Epithelial cell of prostate (primary cell): ENCODE measurements at regions not wholly inside any gene's neighbourhood (a gene's known extent, or its start where the extent isn't known, plus 50 kb on each side); places are given as distances from the start of the nearest gene placed in this dataset.

ENCODE experiments used
- DNase-seq: peaks from one replicate; pipeline ENCODE4 v3.0.0-alpha.2; 2011; ENCODE audit warnings: low read depth, low spot score
- H3K27ac ChIP-seq: fragments of 450-650 bp; 2 replicates; pipeline ENCODE4 v1.5.1; 2017; ENCODE audit warnings: mild to moderate bottlenecking

- DNase-seq: no peak
- no peak overlapping the region for H3K27ac ChIP-seq
These were observed 319.4 kb upstream of the ATP2B1 start for GRCh38 chr12:90027889-90028634.

GRCh38 chr12:90027041-90027440, 318.4 kb upstream of the ATP2B1 start:
- DNase-seq: no peak
- H3K27ac ChIP-seq: no peak overlapping the region

- no peak for DNase-seq
- H3K27ac ChIP-seq: no peak overlapping the region
These were observed 317.9 kb upstream of the ATP2B1 start for GRCh38 chr12:90026516-90026915.

GRCh38 chr12:90024262-90024661, 315.6 kb upstream of the ATP2B1 start:
- no peak for DNase-seq

GRCh38 chr12:90023207-90023900, 314.7 kb upstream of the ATP2B1 start:
- no peak overlapping the region for H3K27ac ChIP-seq
- no peak for DNase-seq

More at GRCh38 chr12:90024262-90024661, 315.6 kb upstream of the ATP2B1 start:
- no peak overlapping the region for H3K27ac ChIP-seq

DNA sequence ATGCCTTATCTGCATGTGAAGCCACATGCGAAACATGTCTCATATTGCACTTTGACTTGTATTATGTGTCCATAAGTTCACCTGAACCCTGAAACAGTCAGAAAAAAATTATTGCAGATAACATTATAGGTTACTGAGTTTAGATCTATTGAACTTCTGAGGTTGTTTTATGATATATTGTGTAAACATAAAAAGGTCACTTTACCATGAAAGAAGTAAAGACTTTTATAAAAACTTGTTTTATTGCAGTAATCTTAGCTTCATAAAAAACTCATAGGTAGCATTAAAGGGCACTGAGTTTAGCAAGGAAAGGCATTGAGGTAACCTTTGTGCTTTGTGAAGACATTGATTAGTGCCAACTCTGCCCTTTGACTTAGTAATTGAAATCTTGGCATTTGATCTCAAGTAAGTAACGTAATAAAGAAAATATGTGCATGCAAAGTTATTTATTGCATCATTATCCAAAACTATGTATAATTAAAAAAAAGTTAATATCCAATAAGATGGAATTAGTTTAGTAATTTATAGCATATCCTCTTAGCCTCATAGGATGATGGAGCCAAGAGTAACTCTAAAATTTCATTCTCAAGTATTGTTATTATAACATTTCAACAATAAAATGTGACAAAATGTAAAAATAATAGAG, 313.3 kb upstream of the ATP2B1 start:
- no peak for DNase-seq
- H3K27ac ChIP-seq: no peak overlapping the region

DNA sequence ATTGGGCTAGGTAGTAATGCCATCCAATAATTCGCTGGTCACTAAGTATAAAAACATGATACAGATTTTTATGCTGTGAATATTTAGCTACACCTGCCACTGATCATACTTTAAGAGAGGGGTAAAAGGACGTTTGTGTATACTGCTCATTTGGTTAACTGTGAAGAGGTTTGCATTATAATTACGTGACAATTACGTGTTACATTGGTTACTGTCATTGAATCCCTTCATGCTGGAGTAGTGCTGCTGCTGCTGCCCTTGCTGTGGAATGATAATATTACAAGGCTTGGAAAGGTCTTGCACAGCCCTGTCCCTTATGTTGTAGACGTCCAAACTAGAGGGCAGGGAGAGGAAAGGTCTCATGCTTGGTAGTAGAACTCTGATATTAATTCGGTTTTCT, 312.2 kb upstream of the ATP2B1 start:
- H3K27ac ChIP-seq: no peak overlapping the region
- DNase-seq: no peak

DNA sequence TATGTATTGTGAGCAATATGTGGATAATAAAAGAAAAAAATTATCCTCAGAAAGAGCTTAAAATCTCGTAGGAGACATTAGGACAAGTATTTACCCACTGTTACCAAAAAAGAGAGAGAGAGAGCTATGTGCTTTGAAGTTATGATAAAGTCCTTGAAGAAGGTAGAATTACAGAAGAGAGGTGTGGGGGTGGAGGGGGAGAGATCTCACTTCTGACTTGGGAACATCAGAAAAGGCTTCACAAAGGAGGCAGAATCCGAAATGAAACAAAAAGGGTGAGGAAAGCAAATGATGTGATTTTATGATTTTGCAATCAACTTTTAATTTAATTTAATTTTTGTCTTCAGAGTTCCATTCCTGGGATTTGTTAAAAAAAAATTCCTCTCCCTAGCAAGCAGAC, 311.8 kb upstream of the ATP2B1 start:
- no peak for DNase-seq
- no peak overlapping the region for H3K27ac ChIP-seq

DNA sequence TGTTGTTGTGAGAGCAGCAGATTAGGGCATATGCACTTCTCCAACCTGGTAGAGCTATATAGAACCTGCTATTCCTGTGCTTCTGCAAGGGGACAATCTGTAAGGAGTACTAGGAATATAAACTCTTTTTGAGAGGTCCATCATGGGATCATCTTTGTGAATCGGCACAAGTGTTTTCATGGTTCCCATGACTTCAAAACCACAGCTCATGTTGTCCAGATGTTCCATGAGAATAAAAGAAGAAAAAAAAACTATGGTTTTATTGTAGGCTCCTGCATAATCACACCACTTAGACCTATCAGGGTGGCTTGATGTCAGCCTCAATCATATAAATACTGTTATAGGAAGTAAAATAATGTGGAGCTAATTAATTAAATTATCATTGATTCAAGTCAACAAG, 311.4 kb upstream of the ATP2B1 start:
- no peak overlapping the region for H3K27ac ChIP-seq
- DNase-seq: no peak

- no peak for DNase-seq
- no peak overlapping the region for H3K27ac ChIP-seq
These were observed 308.7 kb upstream of the ATP2B1 start for GRCh38 chr12:90017316-90017715.

DNA sequence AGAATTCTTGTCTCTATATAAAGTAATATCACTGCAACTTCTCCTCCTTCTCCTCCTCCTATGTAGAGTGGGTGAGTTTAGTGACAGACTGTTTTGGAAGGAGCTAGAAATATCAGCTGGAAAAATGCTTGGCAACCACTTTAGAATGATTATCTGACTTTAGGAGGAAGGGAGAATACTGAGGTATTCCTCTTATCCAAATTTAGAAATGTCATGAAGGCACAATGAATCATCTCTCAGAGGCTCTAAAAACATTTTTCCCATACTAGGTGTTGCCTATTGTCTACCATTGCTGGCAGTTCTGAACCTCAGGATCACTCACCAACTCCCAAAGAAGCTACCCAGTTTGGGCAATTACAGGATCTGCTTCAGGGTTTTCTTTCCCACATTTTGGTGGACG, 306.6 kb upstream of the ATP2B1 start:
- DNase-seq: no peak

DNA sequence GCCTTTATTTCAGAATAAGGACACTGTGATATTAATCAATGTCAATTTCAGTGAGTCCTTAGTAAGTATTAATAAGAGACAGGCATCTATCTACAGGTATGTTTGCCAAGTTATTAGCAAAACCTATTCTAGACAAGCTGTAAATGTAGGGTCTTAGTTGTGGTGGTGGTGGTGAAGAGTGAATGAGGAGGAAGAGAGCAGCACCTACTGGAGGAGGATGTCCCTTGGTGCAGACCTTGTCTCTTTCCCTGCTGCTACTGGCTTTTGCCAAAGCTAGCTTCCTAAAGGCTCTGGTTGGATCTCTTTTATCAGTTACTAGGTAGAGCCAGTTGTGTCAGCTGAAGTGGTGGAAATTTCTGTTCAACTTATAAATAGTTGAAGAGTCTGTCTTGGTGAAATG, 304.8 kb upstream of the ATP2B1 start:
- no peak for DNase-seq
- no peak overlapping the region for H3K27ac ChIP-seq

More for the DNA sequence above, 306.6 kb upstream of the ATP2B1 start:
- H3K27ac ChIP-seq: no peak overlapping the region

- no peak for DNase-seq
- no peak overlapping the region for H3K27ac ChIP-seq
These were observed 301.5 kb upstream of the ATP2B1 start for GRCh38 chr12:90010089-90010488.

DNA sequence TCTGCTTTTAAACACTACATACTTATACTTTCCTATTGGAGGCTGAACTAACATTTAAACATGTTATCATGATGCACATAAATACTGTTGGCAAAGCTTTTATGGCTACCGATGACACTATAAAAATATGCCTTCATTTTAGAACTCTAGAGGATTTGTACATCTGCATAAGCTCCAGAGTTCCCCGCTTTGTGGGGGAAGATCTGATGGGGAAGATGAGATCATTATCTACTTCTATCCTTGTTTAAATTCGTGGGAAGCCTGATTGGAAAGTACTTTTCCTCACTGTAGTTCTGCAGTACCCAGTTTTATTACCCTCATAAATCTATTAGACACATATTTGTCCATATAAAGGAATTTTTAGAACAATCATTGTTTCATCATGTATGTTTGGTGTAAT, 299.6 kb upstream of the ATP2B1 start:
- no peak overlapping the region for H3K27ac ChIP-seq
- no peak for DNase-seq

- DNase-seq: no peak
- no peak overlapping the region for H3K27ac ChIP-seq
These were observed 295.9 kb upstream of the ATP2B1 start for GRCh38 chr12:90004319-90005074.

DNA sequence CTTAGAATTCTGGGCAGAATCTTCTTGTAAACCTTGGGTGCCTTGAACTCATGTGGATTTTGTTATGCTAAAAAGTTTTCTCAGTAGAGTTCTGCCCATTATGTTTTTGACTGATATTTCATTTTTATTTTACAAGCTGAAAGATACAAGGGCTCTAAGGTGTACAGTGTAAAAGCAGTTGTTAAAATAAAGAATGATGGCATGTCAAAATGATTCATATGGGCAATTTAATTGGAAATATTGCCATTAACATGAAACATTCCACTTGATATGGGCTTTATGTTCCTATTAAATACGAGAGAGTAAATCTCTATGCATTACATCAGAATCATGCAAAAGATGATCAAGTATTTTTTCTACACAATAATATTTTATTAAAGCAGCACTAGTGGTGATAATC, 295.1 kb upstream of the ATP2B1 start:
- no peak overlapping the region for H3K27ac ChIP-seq
- DNase-seq: no peak

- no peak for DNase-seq
- no peak overlapping the region for H3K27ac ChIP-seq
These were observed 292.1 kb upstream of the ATP2B1 start for GRCh38 chr12:90000721-90001120.

DNA sequence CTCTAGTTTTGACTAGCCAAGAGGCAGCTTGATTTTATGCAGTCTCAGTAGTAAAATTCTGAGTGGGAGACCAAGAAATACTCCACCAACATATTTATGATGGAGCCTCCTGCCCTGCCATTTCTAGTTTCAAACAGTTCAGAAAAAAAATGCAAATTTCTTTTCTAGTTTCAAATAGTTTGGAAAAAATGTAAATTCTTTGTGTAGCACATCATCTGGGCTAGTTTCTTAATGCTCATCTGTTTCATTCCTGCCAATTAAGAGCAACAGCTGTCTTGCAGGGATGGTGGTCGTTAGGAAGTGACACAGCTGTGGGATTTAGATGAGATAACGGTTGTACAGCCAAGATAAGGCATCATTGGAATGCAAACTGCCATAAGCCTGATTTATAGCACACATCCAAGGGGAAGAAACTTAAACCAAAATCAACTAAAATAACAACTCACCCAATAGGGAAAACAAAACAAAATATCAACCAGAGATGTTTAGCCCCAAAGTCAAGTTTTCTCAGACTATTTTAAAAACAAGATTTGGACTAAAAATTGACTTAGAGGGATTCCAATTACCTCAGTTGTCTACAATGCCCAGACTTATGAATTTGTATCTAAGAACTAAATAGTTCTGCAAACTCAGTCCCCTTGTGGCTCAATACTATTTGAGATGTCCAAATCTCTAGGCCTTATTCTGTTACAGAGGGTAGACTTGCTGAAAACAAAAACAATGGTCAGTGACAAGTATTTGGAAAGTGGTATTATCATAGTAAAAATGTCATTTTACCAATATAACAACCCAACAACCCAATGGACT, 291.3 kb upstream of the ATP2B1 start:
- DNase-seq: no peak
- no peak overlapping the region for H3K27ac ChIP-seq

DNA sequence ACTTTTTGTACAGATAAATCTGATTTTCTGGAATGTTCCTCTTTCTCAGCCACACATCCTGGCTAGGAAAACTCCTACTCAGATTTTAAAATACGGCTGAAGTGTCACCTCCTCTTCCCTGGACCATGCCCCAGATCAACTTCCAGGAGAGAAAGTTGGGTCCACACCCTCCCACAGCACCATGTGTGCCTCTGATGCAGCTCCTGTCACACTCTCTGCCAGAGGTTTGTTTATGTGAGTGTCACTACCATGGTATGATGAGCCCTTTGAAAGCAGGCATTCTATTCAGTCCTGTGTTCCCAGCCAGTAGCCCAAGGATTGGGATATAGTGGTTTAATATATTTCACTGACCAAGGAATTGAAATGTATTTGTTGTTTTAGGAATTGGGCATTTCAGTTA, 287.2 kb upstream of the ATP2B1 start:
- no peak overlapping the region for H3K27ac ChIP-seq
- no peak for DNase-seq

DNA sequence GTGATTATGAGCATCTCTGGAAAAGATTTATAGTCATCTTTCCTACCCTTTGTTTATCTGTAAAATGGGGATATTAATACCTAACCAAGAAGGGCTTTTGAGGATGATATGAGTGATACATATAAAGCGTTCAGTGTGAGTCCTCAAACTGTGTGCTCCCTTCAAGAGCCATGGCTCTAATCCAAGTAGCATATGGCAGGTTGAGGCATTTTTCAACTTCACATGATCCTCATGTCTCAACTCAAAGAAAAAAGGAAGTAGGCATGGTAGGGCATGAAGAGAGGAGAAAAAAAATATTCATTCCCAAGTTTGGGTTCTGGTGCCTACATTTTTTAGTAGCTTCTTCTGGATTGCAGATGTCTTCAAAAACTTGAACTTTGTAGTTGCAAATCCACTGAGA, 286.3 kb upstream of the ATP2B1 start:
- DNase-seq: no peak
- H3K27ac ChIP-seq: no peak overlapping the region
